ENCODE measurements at regions not wholly inside any gene's neighbourhood (a gene's known extent, or its start where the extent isn't known, plus 50 kb on each side); places are given as distances from the start of the nearest gene placed in this dataset.

GRCh38 chr1:25003457-25004190 lies 73.5 kb upstream of the RUNX3 start:
- ATAC-seq (no peak), DNase-seq (no peak)
- no peak overlapping the region for H3K4me3 ChIP-seq (ENCODE audit: low read length)
- ChIA-PET CTCF (interaction anchor here (0.6 to 1.2 kb wide), 2 partner anchors 8 to 25 kb away, joined by 3 to 4 read pairs; no protein-coding TSS in a partner anchor), POLR2A (interaction anchor here (1.0 to 1.5 kb wide), 5 partner anchors 9 to 22 kb away, joined by 3 to 6 read pairs (median 5); no protein-coding TSS in a partner anchor)
- Mint-ChIP-seq H3K4me3 (no peak overlapping the region), H3K27ac (peak overlapping the region in 6 of 9 donors; percentile 20 to 76 (median 46)), H3K4me1 (peaks cover 31 to 80% (median 47%) of the 10 kb centered on the region in 7 donors), H3K27me3 (peaks cover 0 to 2% (median 0%) of the 10 kb centered on the region in 5 donors), H3K36me3 (no peaks in the 10 kb centered on the region), H3K9me3 (no peaks in the 10 kb centered on the region)
- H3K36me3 ChIP-seq (ENCODE audit: control insufficient read depth in 2 of 3, insufficient read depth in 3 of 3, low read length in 3 of 3) = no peaks in the 10 kb centered on the region
- no peak overlapping the region for H3K27ac ChIP-seq (ENCODE audit: low read depth, low read length)
- H3K27me3 ChIP-seq (ENCODE audit: control insufficient read depth in 2 of 2, insufficient read depth in 2 of 2, low read length in 2 of 2) = no peaks in the 10 kb centered on the region
- intact Hi-C loops (cut with micrococcal nuclease) = no loop called here
- no peaks in the 10 kb centered on the region for H3K9me3 ChIP-seq (ENCODE audit: control insufficient read depth in 2 of 3, low read length in 3 of 3)
- H3K4me1 ChIP-seq (ENCODE audit: control insufficient read depth in 2 of 2, insufficient read depth in 2 of 2, low read length in 2 of 2) = peaks cover 17 to 20% of the 10 kb centered on the region in 2 donors

- H3K4me1 ChIP-seq (ENCODE audit: control insufficient read depth in 2 of 2, insufficient read depth in 2 of 2, low read length in 2 of 2) = peaks cover 14 to 20% of the 10 kb centered on the region in 2 donors
- ChIA-PET POLR2A (interaction anchor here (1.2 to 1.5 kb wide), 4 partner anchors 8 to 22 kb away, joined by 4 to 6 read pairs (median 5); no protein-coding TSS in a partner anchor), CTCF (interaction anchor here (0.6 to 1.2 kb wide), 2 partner anchors 25 to 78 kb away, joined by 4 to 6 read pairs; no protein-coding TSS in a partner anchor)
- H3K9me3 ChIP-seq (ENCODE audit: control insufficient read depth in 2 of 3, low read length in 3 of 3) = no peaks in the 10 kb centered on the region
- no peak overlapping the region for H3K4me3 ChIP-seq (ENCODE audit: low read length)
- H3K4me3 Mint-ChIP-seq = no peak overlapping the region
- ATAC-seq = no peak
- H3K27ac Mint-ChIP-seq = peak overlapping the region in 5 of 9 donors; percentile 24 to 76 (median 34)
- peaks cover 0 to 2% (median 0%) of the 10 kb centered on the region in 5 donors for H3K27me3 Mint-ChIP-seq
- H3K36me3 ChIP-seq (ENCODE audit: control insufficient read depth in 2 of 3, insufficient read depth in 3 of 3, low read length in 3 of 3) = no peaks in the 10 kb centered on the region
- intact Hi-C loops (cut with micrococcal nuclease) = no loop called here
- peaks cover 29 to 75% (median 46%) of the 10 kb centered on the region in 7 donors for H3K4me1 Mint-ChIP-seq
- no peaks in the 10 kb centered on the region for H3K9me3 Mint-ChIP-seq
- H3K36me3 Mint-ChIP-seq = no peaks in the 10 kb centered on the region
- no peak for DNase-seq
- H3K27me3 ChIP-seq (ENCODE audit: control insufficient read depth in 2 of 2, insufficient read depth in 2 of 2, low read length in 2 of 2) = no peaks in the 10 kb centered on the region
- no peak overlapping the region for H3K27ac ChIP-seq (ENCODE audit: low read depth, low read length)
Measured at GRCh38 chr1:25003000-25003399, 72.9 kb upstream of the RUNX3 start.

DNA sequence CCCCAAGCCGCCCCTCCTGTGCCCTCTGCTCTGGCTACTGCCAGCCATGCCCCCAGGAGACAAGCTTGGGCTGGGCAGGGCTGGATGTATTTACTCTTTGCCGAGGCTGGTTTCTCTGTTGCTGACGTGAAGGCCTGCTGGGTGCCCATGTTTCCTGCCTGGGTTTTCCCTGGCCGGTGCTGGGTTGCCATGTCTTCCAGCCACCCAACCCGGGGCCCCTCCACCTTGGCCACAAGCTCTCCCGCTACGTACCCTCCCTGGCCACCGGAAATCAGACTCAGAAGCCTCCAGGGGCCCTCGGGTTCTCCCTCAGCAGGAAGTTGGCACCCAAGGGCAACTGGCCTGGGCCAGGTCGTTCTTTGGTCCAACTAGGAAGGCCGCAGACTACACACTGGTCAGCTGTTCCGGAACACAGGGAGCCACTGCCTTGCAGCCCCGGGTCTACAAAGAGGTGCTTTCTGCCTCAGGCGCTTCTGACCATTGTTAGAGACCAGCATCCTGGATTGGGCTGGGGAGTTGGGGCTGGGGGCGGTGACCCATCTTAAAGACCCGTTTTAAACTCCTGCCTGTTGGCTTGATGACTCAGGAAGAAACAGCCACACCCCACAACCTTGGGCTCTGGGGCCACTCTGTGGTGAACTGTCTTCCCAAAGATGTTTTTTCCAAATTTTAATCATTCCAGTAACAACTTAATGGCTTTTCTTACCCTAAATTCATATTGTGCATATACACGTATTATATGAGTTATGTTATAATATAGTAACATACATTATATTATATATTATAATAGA lies 71.2 kb upstream of the RUNX3 start:
- Histone ChIP-seq H3K9me3 (ENCODE audit: control insufficient read depth in 2 of 3, low read length in 3 of 3) (no peaks in the 10 kb centered on the region), H3K4me3 (ENCODE audit: low read length) (no peak overlapping the region), H3K36me3 (ENCODE audit: control insufficient read depth in 2 of 3, insufficient read depth in 3 of 3, low read length in 3 of 3) (no peaks in the 10 kb centered on the region), H3K4me1 (ENCODE audit: control insufficient read depth in 2 of 2, insufficient read depth in 2 of 2, low read length in 2 of 2) (peaks cover 16 to 28% of the 10 kb centered on the region in 2 donors), H3K27ac (ENCODE audit: low read depth, low read length) (no peak overlapping the region), H3K27me3 (ENCODE audit: control insufficient read depth in 2 of 2, insufficient read depth in 2 of 2, low read length in 2 of 2) (no peaks in the 10 kb centered on the region)
- Mint-ChIP-seq H3K36me3 (peaks cover 0 to 12% (median 6%) of the 10 kb centered on the region in 5 donors), H3K27me3 (no peaks in the 10 kb centered on the region), H3K4me1 (peaks cover 28 to 75% (median 46%) of the 10 kb centered on the region in 7 donors), H3K4me3 (peak overlapping the region in 3 of 10 donors; percentile 12 to 21 (median 14)), H3K9me3 (peaks cover 0 to 11% (median 2%) of the 10 kb centered on the region in 11 donors), H3K27ac (peak overlapping the region in 7 of 9 donors; percentile 17 to 74 (median 51))
- intact Hi-C loops (cut with micrococcal nuclease) = no loop called here
- CTCF ChIA-PET = no interaction called here
- DNase-seq (no peak), ATAC-seq (peak; percentile 52)
- POLR2A ChIA-PET = no interaction called here

GRCh38 chr1:24999906-25000305 lies 69.8 kb upstream of the RUNX3 start:
- H3K9me3 ChIP-seq (ENCODE audit: control insufficient read depth in 2 of 3, low read length in 3 of 3) = no peaks in the 10 kb centered on the region
- CTCF ChIA-PET = no interaction called here
- peak overlapping the region in 1 of 10 donors; percentile 20 for H3K4me3 Mint-ChIP-seq
- no peak for ATAC-seq
- no peaks in the 10 kb centered on the region for H3K27me3 Mint-ChIP-seq
- peaks cover 30 to 42% of the 10 kb centered on the region in 2 donors for H3K4me1 ChIP-seq (ENCODE audit: control insufficient read depth in 2 of 2, insufficient read depth in 2 of 2, low read length in 2 of 2)
- H3K27ac Mint-ChIP-seq = peak overlapping the region in 8 of 9 donors; percentile 33 to 83 (median 63)
- H3K4me1 Mint-ChIP-seq = peaks cover 25 to 81% (median 52%) of the 10 kb centered on the region in 7 donors
- H3K36me3 ChIP-seq (ENCODE audit: control insufficient read depth in 2 of 3, insufficient read depth in 3 of 3, low read length in 3 of 3) = no peaks in the 10 kb centered on the region
- DNase-seq = no peak
- H3K36me3 Mint-ChIP-seq = peaks cover 0 to 15% (median 6%) of the 10 kb centered on the region in 5 donors
- H3K27me3 ChIP-seq (ENCODE audit: control insufficient read depth in 2 of 2, insufficient read depth in 2 of 2, low read length in 2 of 2) = no peaks in the 10 kb centered on the region
- H3K9me3 Mint-ChIP-seq = peaks cover 0 to 11% (median 2%) of the 10 kb centered on the region in 11 donors
- POLR2A ChIA-PET = interaction anchor here (0.9 to 11.0 kb wide), 3 partner anchors 9 to 25 kb away, joined by 3 to 95 read pairs (median 5); no protein-coding TSS in a partner anchor
- no peak overlapping the region for H3K27ac ChIP-seq (ENCODE audit: low read depth, low read length)
- intact Hi-C loops (cut with micrococcal nuclease) = no loop called here
- H3K4me3 ChIP-seq (ENCODE audit: low read length) = no peak overlapping the region

GRCh38 chr1:24999426-24999825 lies 69.3 kb upstream of the RUNX3 start:
- Histone ChIP-seq H3K27me3 (ENCODE audit: control insufficient read depth in 2 of 2, insufficient read depth in 2 of 2, low read length in 2 of 2) (no peaks in the 10 kb centered on the region), H3K36me3 (ENCODE audit: control insufficient read depth in 2 of 3, insufficient read depth in 3 of 3, low read length in 3 of 3) (no peaks in the 10 kb centered on the region), H3K27ac (ENCODE audit: low read depth, low read length) (no peak overlapping the region), H3K4me3 (ENCODE audit: low read length) (no peak overlapping the region), H3K4me1 (ENCODE audit: control insufficient read depth in 2 of 2, insufficient read depth in 2 of 2, low read length in 2 of 2) (peaks cover 35 to 47% of the 10 kb centered on the region in 2 donors), H3K9me3 (ENCODE audit: control insufficient read depth in 2 of 3, low read length in 3 of 3) (no peaks in the 10 kb centered on the region)
- intact Hi-C loops (cut with micrococcal nuclease) = no loop called here
- H3K4me3 Mint-ChIP-seq = peak overlapping the region in 2 of 10 donors; percentile 35 to 64
- H3K4me1 Mint-ChIP-seq = peaks cover 30 to 81% (median 54%) of the 10 kb centered on the region in 7 donors
- POLR2A ChIA-PET = interaction anchor here (0.5 to 11.0 kb wide), 4 partner anchors 10 to 47 kb away, joined by 3 to 95 read pairs (median 4); no protein-coding TSS in a partner anchor
- no peaks in the 10 kb centered on the region for H3K27me3 Mint-ChIP-seq
- no peak for ATAC-seq
- H3K9me3 Mint-ChIP-seq = peaks cover 0 to 11% (median 2%) of the 10 kb centered on the region in 11 donors
- peaks cover 0 to 15% (median 6%) of the 10 kb centered on the region in 5 donors for H3K36me3 Mint-ChIP-seq
- H3K27ac Mint-ChIP-seq = peak overlapping the region in 8 of 9 donors; percentile 43 to 83 (median 70)
- CTCF ChIA-PET = interaction anchor here (1.5 kb wide), 1 partner anchor 40 kb away, joined by 4 read pairs; no protein-coding TSS in a partner anchor
- no peak for DNase-seq

DNA sequence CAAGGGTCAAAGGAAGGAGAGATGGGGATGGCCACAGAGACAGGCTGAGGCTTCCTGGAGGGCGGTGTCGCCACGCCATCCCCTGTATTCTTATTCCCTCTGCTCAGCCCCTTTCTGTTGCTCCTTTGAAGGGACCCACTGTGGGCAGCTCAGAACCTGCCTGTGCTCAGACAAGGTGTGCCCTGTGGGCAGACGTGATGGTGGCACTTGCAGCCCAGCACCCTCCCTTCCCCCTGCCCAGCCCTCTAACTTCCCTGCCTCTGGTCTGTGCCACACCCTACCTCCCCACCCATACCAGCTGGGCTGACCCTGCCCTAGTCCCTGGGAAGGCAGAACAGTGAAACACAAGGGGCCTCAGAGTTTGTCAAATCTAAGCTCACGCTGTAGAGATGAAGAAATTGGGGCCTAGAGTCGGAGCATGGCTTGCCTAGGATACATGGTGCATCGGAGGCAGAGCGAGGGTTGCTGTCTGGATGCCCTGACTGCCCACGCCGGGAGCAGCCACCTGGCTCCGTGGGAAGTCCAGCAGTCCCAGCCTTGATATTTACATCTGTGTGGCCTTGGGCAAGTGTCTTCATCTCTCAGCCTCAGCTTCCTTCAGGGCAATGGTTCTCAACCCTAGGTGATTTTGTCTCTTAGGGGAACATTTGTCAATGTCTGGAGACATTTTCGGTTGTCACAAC lies 68.6 kb upstream of the RUNX3 start:
- POLR2A ChIA-PET = interaction anchor here (0.5 to 11.0 kb wide), 5 partner anchors 11 to 46 kb away, joined by 3 to 95 read pairs (median 4); no protein-coding TSS in a partner anchor
- intact Hi-C loops (cut with micrococcal nuclease) = no loop called here
- no peaks in the 10 kb centered on the region for H3K27me3 ChIP-seq (ENCODE audit: control insufficient read depth in 2 of 2, insufficient read depth in 2 of 2, low read length in 2 of 2)
- peaks cover 42 to 54% of the 10 kb centered on the region in 2 donors for H3K4me1 ChIP-seq (ENCODE audit: control insufficient read depth in 2 of 2, insufficient read depth in 2 of 2, low read length in 2 of 2)
- no peak overlapping the region for H3K4me3 ChIP-seq (ENCODE audit: low read length)
- ATAC-seq = no peak
- H3K27ac Mint-ChIP-seq = peak overlapping the region in 7 of 9 donors; percentile 13 to 80 (median 72)
- no peaks in the 10 kb centered on the region for H3K27me3 Mint-ChIP-seq
- no peaks in the 10 kb centered on the region for H3K9me3 ChIP-seq (ENCODE audit: control insufficient read depth in 2 of 3, low read length in 3 of 3)
- peak overlapping the region in 3 of 10 donors; percentile 4 to 35 (median 11) for H3K4me3 Mint-ChIP-seq
- peaks cover 35 to 82% (median 62%) of the 10 kb centered on the region in 7 donors for H3K4me1 Mint-ChIP-seq
- no peak for DNase-seq
- peaks cover 0 to 11% (median 2%) of the 10 kb centered on the region in 11 donors for H3K9me3 Mint-ChIP-seq
- H3K36me3 Mint-ChIP-seq = peaks cover 0 to 15% (median 6%) of the 10 kb centered on the region in 5 donors
- no peaks in the 10 kb centered on the region for H3K36me3 ChIP-seq (ENCODE audit: control insufficient read depth in 2 of 3, insufficient read depth in 3 of 3, low read length in 3 of 3)
- H3K27ac ChIP-seq (ENCODE audit: low read depth, low read length) = no peak overlapping the region
- CTCF ChIA-PET = interaction anchor here (1.3 to 1.5 kb wide), 2 partner anchors 35 to 41 kb away, joined by 3 to 4 read pairs; no protein-coding TSS in a partner anchor
